NAMALWA (cell line): ENCODE measurements at regions not wholly inside any gene's neighbourhood (a gene's known extent, or its start where the extent isn't known, plus 50 kb on each side); places are given as distances from the start of the nearest gene placed in this dataset.

ENCODE experiments used
- DNase-seq: peaks from one replicate; pipeline ENCODE4 v3.0.0-alpha.2; 2015; ENCODE audit warnings: low spot score

- DNase-seq: no peak
Measured at GRCh38 chr13:62019858-62020257, 604.2 kb upstream of the PCDH20 start.

GRCh38 chr13:62014299-62014698 is 598.6 kb upstream of the PCDH20 start:
- DNase-seq: peak; percentile 80

- no peak for DNase-seq
Measured at GRCh38 chr13:62003452-62003851, 587.8 kb upstream of the PCDH20 start.

GRCh38 chr13:61994174-61994573 is 578.5 kb upstream of the PCDH20 start:
- no peak for DNase-seq

GRCh38 chr13:61989978-61990377 is 574.3 kb upstream of the PCDH20 start:
- DNase-seq: no peak

GRCh38 chr13:61988810-61989209 is 573.2 kb upstream of the PCDH20 start:
- DNase-seq: no peak

- DNase-seq: no peak
Measured at GRCh38 chr13:61975001-61975400, 559.4 kb upstream of the PCDH20 start.

- DNase-seq: no peak
Measured at GRCh38 chr13:61965756-61966155, 550.1 kb upstream of the PCDH20 start.

- DNase-seq: no peak
Measured at GRCh38 chr13:61960981-61961380, 545.3 kb upstream of the PCDH20 start.

GRCh38 chr13:61954092-61954491 is 538.4 kb upstream of the PCDH20 start:
- peak; percentile 65 for DNase-seq

GRCh38 chr13:61950828-61951227 is 535.2 kb upstream of the PCDH20 start:
- DNase-seq: no peak

GRCh38 chr13:61944329-61944929 is 528.8 kb upstream of the PCDH20 start:
- DNase-seq: no peak

- no peak for DNase-seq
Measured at GRCh38 chr13:61935710-61936109, 520.1 kb upstream of the PCDH20 start.

GRCh38 chr13:61927648-61928047 is 512.0 kb upstream of the PCDH20 start:
- no peak for DNase-seq

GRCh38 chr13:61918841-61919240 is 503.2 kb upstream of the PCDH20 start:
- DNase-seq: no peak

- DNase-seq: no peak
Measured at GRCh38 chr13:61916483-61916882, 500.8 kb upstream of the PCDH20 start.

- no peak for DNase-seq
Measured at GRCh38 chr13:61913183-61913582, 497.5 kb upstream of the PCDH20 start.

GRCh38 chr13:61908906-61909615 is 493.4 kb upstream of the PCDH20 start:
- peak; percentile 18 for DNase-seq

- DNase-seq: no peak
Measured at GRCh38 chr13:61905054-61905453, 489.4 kb upstream of the PCDH20 start.

GRCh38 chr13:61901946-61902541 is 486.4 kb upstream of the PCDH20 start:
- DNase-seq: no peak

- no peak for DNase-seq
Measured at GRCh38 chr13:61900033-61900432, 484.4 kb upstream of the PCDH20 start.

- no peak for DNase-seq
Measured at GRCh38 chr13:61898207-61898606, 482.6 kb upstream of the PCDH20 start.

- no peak for DNase-seq
Measured at GRCh38 chr13:61891401-61891800, 475.8 kb upstream of the PCDH20 start.

- no peak for DNase-seq
Measured at GRCh38 chr13:61884830-61885229, 469.2 kb upstream of the PCDH20 start.
